Mucosa of descending colon (tissue), 3 donors: ENCODE measurements at regions not wholly inside any gene's neighbourhood (a gene's known extent, or its start where the extent isn't known, plus 50 kb on each side); places are given as distances from the start of the nearest gene placed in this dataset.

Experiments
- ATAC-seq: fragments of 200-7000 bp; cut with Tn5 transposase; one replicate; pipeline ENCODE4 v1.9.1; 2020; ENCODE audit warnings: mild to moderate bottlenecking, moderate library complexity
- DNase-seq, 3 donors: peaks; one replicate each; pipeline ENCODE4 v3.0.0-alpha.2; 2020
- H3K36me3 ChIP-seq: fragments of 200-600 bp; one replicate; pipeline ENCODE4 v1.8.0; 2021; ENCODE audit warnings: low read depth, mild to moderate bottlenecking
- H3K4me1 ChIP-seq: fragments of 200-600 bp; one replicate; pipeline ENCODE4 v1.8.0; 2021; ENCODE audit warnings: low read depth, mild to moderate bottlenecking
- H3K4me3 ChIP-seq: fragments of 200-600 bp; one replicate; pipeline ENCODE4 v1.8.0; 2021; ENCODE audit warnings: mild to moderate bottlenecking
- H3K9me3 ChIP-seq: fragments of 200-600 bp; one replicate; pipeline ENCODE4 v1.8.0; 2021; ENCODE audit warnings: mild to moderate bottlenecking
- intact Hi-C, 2 donors: fragments of 100-400 bp; cut with DNase I in 1 of 2; cut with micrococcal nuclease in 1 of 2; formaldehyde crosslinking; loops; one replicate each; pipeline versions ENCODE4 v1.11.0 to v1.11.1; 2022; cut with DNase I, micrococcal nuclease
- TF ChIP-seq, protein P1 (sequence below): fragments of 200-600 bp; IDR thresholded peaks from one replicate; pipeline ENCODE4 v1.8.0; 2022; ENCODE audit warnings: antibody characterized with exemption, mild to moderate bottlenecking
- donor health status: DM: no; HTN: no; CAD: no; lungs with moderate emphysema.
- donor health status: DM: no; HTN: no; CAD: no.
- donor health status: DM: no; HTN: yes; CAD: no.

GRCh38 chr12:115417610-115418009 is 733.6 kb upstream of the TBX3 start:
- no peak for ATAC-seq
- H3K36me3 ChIP-seq: no peaks in the 10 kb centered on the region
- no peak overlapping the region for H3K4me3 ChIP-seq
- H3K9me3 ChIP-seq: no peaks in the 10 kb centered on the region
- H3K4me1 ChIP-seq: no peaks in the 10 kb centered on the region
- TF ChIP-seq, protein P1, sequence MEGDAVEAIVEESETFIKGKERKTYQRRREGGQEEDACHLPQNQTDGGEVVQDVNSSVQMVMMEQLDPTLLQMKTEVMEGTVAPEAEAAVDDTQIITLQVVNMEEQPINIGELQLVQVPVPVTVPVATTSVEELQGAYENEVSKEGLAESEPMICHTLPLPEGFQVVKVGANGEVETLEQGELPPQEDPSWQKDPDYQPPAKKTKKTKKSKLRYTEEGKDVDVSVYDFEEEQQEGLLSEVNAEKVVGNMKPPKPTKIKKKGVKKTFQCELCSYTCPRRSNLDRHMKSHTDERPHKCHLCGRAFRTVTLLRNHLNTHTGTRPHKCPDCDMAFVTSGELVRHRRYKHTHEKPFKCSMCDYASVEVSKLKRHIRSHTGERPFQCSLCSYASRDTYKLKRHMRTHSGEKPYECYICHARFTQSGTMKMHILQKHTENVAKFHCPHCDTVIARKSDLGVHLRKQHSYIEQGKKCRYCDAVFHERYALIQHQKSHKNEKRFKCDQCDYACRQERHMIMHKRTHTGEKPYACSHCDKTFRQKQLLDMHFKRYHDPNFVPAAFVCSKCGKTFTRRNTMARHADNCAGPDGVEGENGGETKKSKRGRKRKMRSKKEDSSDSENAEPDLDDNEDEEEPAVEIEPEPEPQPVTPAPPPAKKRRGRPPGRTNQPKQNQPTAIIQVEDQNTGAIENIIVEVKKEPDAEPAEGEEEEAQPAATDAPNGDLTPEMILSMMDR: no peak
- no peak for DNase-seq
- intact Hi-C loops: no loop called here

DNA sequence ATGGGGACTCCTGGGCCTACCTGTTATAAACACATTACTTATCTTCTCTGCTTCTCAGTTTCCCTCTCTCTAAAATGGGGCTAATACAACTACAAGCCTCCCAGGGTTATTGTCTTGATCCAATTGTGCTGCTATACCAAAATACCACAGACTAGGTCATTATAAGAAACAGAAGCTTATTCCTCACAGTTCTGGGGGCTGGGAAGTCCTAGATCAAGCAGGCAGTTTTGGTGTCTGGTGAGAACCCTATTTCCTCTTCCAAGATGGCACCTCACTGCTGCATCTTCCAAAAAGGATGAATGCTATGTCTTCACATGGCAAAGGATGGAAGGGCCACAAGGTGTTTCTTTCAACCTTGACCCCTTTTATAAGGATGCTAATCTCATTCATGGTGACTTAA is 732.9 kb upstream of the TBX3 start:
- TF ChIP-seq, protein P1: no peak
- Histone ChIP-seq H3K4me3 (no peak overlapping the region), H3K9me3 (no peaks in the 10 kb centered on the region), H3K36me3 (no peaks in the 10 kb centered on the region), H3K4me1 (no peaks in the 10 kb centered on the region)
- ATAC-seq (no peak), DNase-seq (no peak)
- intact Hi-C loops: no loop called here

DNA sequence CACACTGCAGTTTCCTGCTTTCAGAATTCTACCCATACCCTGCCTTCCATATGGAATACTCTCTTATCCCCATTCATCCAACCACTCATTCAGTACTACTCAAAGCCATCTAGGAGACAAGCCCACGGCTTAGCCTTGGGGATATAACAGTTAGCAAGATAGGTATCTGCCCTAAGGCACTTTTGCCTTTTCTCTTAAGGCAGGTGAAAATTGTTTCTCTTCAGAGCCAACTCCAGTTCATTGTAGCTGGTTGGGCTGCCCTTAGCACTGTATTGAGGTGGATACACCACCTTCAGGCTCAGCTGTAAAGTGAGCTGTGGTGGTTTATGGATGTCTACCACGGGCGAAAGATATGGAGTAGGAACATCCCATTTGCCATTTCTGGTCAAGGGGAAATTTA is 729.7 kb upstream of the TBX3 start:
- TF ChIP-seq, protein P1: no peak
- DNase-seq (no peak), ATAC-seq (no peak)
- intact Hi-C loops: no loop called here
- Histone ChIP-seq H3K9me3 (no peaks in the 10 kb centered on the region), H3K4me3 (no peak overlapping the region), H3K36me3 (no peaks in the 10 kb centered on the region), H3K4me1 (no peaks in the 10 kb centered on the region)

DNA sequence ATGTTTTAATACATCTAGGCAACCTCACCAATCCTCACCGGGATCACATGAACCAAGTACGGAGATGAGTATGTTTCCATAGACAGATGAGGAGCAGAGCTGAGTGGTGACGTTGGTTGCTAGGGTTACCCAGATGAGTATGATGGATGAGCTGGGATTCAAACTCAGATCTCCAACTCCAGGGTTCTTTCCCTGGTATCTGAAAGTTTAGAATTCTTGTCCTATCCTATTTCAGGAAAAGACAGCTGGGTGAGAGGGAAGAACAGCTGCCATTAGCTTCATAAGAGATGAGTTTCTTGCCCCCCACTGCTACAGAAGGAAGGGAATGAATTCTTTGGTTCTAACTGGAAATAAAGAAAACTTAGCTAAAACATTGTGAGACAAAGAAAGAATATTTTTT is 728.9 kb upstream of the TBX3 start:
- no peak for DNase-seq
- no peaks in the 10 kb centered on the region for H3K4me1 ChIP-seq
- H3K9me3 ChIP-seq: no peaks in the 10 kb centered on the region
- intact Hi-C loops: no loop called here
- no peaks in the 10 kb centered on the region for H3K36me3 ChIP-seq
- ATAC-seq: no peak
- H3K4me3 ChIP-seq: no peak overlapping the region
- TF ChIP-seq, protein P1: no peak

- Histone ChIP-seq H3K4me1 (no peaks in the 10 kb centered on the region), H3K36me3 (no peaks in the 10 kb centered on the region), H3K9me3 (no peaks in the 10 kb centered on the region), H3K4me3 (no peak overlapping the region)
- DNase-seq (no peak), ATAC-seq (no peak)
- TF ChIP-seq, protein P1: no peak
- intact Hi-C loops: no loop called here
Measured at GRCh38 chr12:115411121-115411520, 727.1 kb upstream of the TBX3 start.

DNA sequence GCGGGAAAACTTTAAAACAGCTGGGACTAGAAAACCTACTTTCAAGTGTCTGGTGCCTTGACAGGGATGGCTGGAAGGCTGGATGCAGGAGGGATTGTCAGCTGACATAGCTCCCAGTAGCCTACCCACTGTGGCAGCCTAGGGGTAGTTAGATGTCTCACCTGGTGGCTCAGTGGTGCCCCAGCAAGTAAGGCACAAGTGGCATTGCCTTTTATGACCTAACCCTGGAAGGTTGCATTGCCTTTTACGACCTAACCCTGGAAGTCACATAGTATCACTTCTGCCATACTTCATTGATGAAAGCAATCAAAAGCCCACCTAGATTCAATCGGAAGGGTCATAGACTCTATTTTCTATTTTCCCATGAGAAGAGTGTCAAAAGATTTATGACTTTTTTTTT is 724.7 kb upstream of the TBX3 start:
- TF ChIP-seq, protein P1: no peak
- intact Hi-C loops: no loop called here
- no peaks in the 10 kb centered on the region for H3K4me1 ChIP-seq
- no peak for ATAC-seq
- no peak for DNase-seq
- H3K9me3 ChIP-seq: no peaks in the 10 kb centered on the region
- H3K4me3 ChIP-seq: no peak overlapping the region
- no peaks in the 10 kb centered on the region for H3K36me3 ChIP-seq
